ENCODE measurements at regions not wholly inside any gene's neighbourhood (a gene's known extent, or its start where the extent isn't known, plus 50 kb on each side); places are given as distances from the start of the nearest gene placed in this dataset.

- no peak overlapping the region for H3K27ac ChIP-seq
These were observed 238.6 kb upstream of the DDHD1 start for GRCh38 chr14:53391631-53392285.

GRCh38 chr14:53391156-53391555 is 238.0 kb upstream of the DDHD1 start:
- Histone ChIP-seq H3K4me1 (no peaks in the 10 kb centered on the region), H3K27ac (no peak overlapping the region), H3K4me2 (no peak overlapping the region), H3K9me3 (no peaks in the 10 kb centered on the region), H3K4me3 (no peak overlapping the region)
- FAIRE-seq (no peak), DNase-seq (ENCODE audit: low read depth in 1 of 2, low spot score in 1 of 2) (no peak), ATAC-seq (no peak)
- 46% methylated on average over 2 of the region's 2 CpGs for WGBS (ENCODE audit: missing lambda C conversion rate)
- TF ChIP-seq POLR2A (IDR thresholded peaks at IDR 0.05; ENCODE audit: low read length) (no peak), ESRRA (IDR thresholded peaks at IDR 0.05; ENCODE audit: borderline replicate concordance, low read length) (no peak), CBX2 (IDR thresholded peaks at IDR 0.05; ENCODE audit: borderline replicate concordance, low read depth) (no peak), SMC3 (IDR thresholded peaks at IDR 0.05) (no peak), BHLHE40 (IDR thresholded peaks at IDR 0.05; ENCODE audit: low read depth, low read length) (no peak), HMGXB4 (CRISPR knock-in tag; IDR thresholded peaks at IDR 0.05; ENCODE audit: borderline replicate concordance) (no peak), ELK1 (IDR thresholded peaks at IDR 0.05; ENCODE audit: low read depth, low read length) (no peak), NFE2L2 (conservative IDR thresholded peaks at IDR 0.05; ENCODE audit: low read length) (no peak), HOXB5 (CRISPR knock-in tag; IDR thresholded peaks at IDR 0.05) (no peak), ZC3H11A (IDR thresholded peaks at IDR 0.05) (no peak), CHD4 (IDR thresholded peaks at IDR 0.05; ENCODE audit: borderline replicate concordance) (no peak), JUNB (IDR thresholded peaks at IDR 0.05) (no peak), RCOR1 (IDR thresholded peaks at IDR 0.05; ENCODE audit: low read depth, low read length) (no peak), HDAC2 (IDR thresholded peaks at IDR 0.05) (no peak), KDM5A (IDR thresholded peaks at IDR 0.05) (no peak), RFX5 (IDR thresholded peaks at IDR 0.05) (no peak), EHF (CRISPR knock-in tag; IDR thresholded peaks at IDR 0.05) (no peak)
- ChIA-PET POLR2A (no interaction called here), CTCF (no interaction called here)

More at GRCh38 chr14:53391631-53392285, 238.6 kb upstream of the DDHD1 start:
- WGBS (ENCODE audit: missing lambda C conversion rate), result 66% methylated on average over 4 of the region's 4 CpGs
- ChIA-PET POLR2A (no interaction called here), CTCF (no interaction called here)
- no peak overlapping the region for H3K4me2 ChIP-seq
- ATAC-seq (no peak), DNase-seq (ENCODE audit: low read depth in 1 of 2, low spot score in 1 of 2) (no peak), FAIRE-seq (no peak)
- TF ChIP-seq FOXS1 (CRISPR knock-in tag; IDR thresholded peaks at IDR 0.05) (no peak), HEYL (CRISPR knock-in tag; IDR thresholded peaks at IDR 0.05) (no peak), JUNB (IDR thresholded peaks at IDR 0.05) (no peak), ZNF302 (CRISPR knock-in tag; IDR thresholded peaks at IDR 0.05) (no peak), RCOR1 (IDR thresholded peaks at IDR 0.05; ENCODE audit: low read depth, low read length) (no peak), MAZ (IDR thresholded peaks at IDR 0.05; ENCODE audit: borderline replicate concordance, low read depth, low read length) (no peak), BHLHE40 (IDR thresholded peaks at IDR 0.05; ENCODE audit: low read depth, low read length) (no peak), CBX8 (IDR thresholded peaks at IDR 0.05) (no peak), POLR2A (IDR thresholded peaks at IDR 0.05; ENCODE audit: low read length) (no peak), RNF2 (IDR thresholded peaks at IDR 0.05; ENCODE audit: borderline replicate concordance, low read depth) (no peak), ESRRA (IDR thresholded peaks at IDR 0.05; ENCODE audit: borderline replicate concordance, low read length) (no peak), GATA3 (IDR thresholded peaks at IDR 0.05; ENCODE audit: borderline replicate concordance) (no peak), USF2 (IDR thresholded peaks at IDR 0.05) (no peak), HOXB5 (CRISPR knock-in tag; IDR thresholded peaks at IDR 0.05) (no peak), SREBF2 (IDR thresholded peaks at IDR 0.05) (no peak), PBX3 (IDR thresholded peaks at IDR 0.05) (no peak), BCL3 (IDR thresholded peaks at IDR 0.05) (no peak)
- no peaks in the 10 kb centered on the region for H3K4me1 ChIP-seq
- H3K4me3 ChIP-seq, result no peak overlapping the region
- no peaks in the 10 kb centered on the region for H3K9me3 ChIP-seq

Measured in A549 (cell line).